GM21786 (cell line): ENCODE measurements at regions not wholly inside any gene's neighbourhood (a gene's known extent, or its start where the extent isn't known, plus 50 kb on each side); places are given as distances from the start of the nearest gene placed in this dataset.

Experiments
- ATAC-seq: cut with Tn5 transposase; IDR thresholded peaks from one replicate; pipeline ENCODE4 v1.9.1; 2021; ENCODE audit not compliant: unreplicated experiment

DNA sequence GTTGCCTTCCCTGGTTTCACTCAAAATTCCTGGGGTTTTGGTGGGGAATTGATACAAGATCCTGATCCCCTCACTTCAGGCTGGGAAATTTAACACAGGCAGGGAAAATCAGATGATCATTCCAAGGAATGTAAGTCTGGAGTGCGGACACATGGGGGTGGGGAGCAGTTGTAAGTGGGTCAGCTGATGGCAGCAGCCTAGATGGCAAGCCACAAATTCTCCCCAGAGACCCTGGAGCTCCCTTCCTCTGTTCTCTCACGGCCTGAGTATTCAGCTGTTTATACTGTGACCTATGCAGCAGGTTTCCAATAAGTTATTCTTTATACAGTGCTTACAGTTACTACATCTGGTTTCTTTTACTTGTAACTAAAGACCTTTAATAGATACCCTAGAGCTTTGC lies 144.9 kb downstream of the SH3BGRL2 start:
- no peak for ATAC-seq

- ATAC-seq, result no peak
Measured at GRCh38 chr6:79775222-79775621, 144.1 kb downstream of the SH3BGRL2 start.

DNA sequence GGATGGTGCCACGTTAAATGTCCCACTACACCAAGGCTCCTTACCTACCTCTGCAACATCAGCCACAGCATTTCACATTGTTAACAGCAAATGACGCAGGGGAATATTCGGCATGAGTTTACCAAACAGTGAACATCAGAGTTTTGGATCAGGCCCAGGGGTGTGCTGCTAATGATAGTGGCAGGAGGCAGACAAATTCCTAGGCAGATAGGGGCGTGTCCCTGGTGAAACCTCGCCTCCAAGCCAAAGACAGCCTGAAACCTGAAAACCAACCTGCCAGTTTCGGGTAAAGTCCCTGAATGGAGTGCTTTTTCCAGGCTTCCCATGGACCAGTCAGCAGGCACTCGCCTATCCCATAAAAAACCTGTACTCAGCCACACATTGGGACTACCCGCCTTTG lies 133.6 kb downstream of the SH3BGRL2 start:
- ATAC-seq, result no peak

DNA sequence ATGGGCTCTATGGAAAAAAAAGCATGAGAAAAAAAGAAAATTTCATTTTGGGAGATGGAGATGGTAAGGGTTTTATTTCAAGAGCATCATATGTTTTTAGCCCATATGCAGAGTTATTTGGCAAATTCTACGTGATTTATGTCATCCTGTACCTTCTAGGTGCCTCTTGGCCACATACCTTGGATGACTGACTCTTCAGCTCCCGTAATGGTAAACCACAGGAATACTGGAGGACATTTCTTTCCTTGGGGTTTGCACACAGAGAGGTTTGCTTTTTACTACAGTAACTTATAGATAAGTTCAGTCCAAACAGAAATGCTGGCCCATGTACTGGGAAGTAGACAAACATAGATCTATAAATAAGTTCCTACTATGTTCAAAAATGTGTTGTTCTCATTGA lies 132.2 kb downstream of the SH3BGRL2 start:
- ATAC-seq, result no peak

DNA sequence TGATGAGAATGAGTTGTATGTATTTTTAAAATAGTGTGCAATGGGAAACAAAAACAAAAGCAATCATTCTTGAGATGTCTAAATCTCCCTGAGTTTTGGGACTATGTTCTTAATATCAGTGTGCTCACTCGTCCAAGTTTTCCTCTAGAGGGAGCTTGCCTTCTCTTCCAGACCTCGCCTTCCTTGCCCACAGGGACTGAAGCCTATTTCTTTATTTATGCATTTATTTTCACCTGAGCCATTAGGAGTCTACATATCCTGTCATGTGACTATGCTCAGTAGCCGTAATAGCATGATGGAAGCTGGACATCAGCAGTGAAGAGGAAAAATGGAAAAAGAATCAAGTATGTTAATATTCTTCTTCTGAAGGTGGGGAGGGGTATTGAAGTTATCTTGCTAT lies 131.2 kb downstream of the SH3BGRL2 start:
- ATAC-seq, result no peak

DNA sequence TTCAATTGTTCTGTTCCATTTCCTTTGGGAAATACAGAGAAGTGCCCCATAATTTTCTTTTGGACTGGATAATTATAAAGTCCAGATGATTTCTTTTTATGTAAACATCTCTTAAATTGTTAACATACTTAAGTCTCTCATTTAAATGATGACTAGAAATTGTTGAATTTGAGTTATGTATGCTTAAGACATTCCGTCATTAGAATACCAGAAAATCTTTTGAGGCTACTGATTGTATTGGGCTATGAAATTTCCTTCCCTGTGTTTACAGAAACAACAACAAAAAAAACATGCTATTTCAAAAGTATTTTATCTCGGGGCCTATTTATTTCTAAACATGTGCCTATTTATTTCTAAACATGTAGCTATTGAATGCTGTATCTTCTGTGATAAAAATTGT lies 125.4 kb downstream of the SH3BGRL2 start:
- ATAC-seq, result no peak

GRCh38 chr6:79755967-79756366 lies 124.8 kb downstream of the SH3BGRL2 start:
- ATAC-seq, result no peak
